ENCODE measurements at regions not wholly inside any gene's neighbourhood (a gene's known extent, or its start where the extent isn't known, plus 50 kb on each side); places are given as distances from the start of the nearest gene placed in this dataset.

DNA sequence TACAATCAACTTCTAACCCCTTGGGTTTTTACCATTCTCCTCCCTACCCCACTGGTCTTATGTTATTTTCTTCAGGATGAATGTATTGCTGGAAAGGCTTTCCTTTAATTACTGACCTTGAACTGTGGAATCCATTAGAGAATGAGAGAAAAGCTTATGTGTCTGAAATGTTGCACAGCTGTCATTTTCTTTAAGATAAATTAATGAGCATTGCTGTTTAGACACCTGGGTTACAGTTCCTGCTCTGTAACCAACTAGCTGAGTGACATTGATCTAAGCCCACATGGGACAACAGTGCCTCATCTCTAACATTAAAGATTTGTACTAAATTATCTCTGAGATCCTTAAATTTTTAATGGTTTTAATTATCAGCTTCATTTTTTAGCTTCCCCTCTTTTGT lies 507.0 kb downstream of the TAF11L14 start:
- in situ Hi-C loops (cut with MboI; ENCODE audit: low sequenced_read_pairs) = no loop called here
- CTCF ChIA-PET = interaction anchor here (1.5 kb wide), 1 partner anchor 925 kb away, joined by 3 read pairs; no protein-coding TSS in a partner anchor

More for the DNA sequence above, 507.0 kb downstream of the TAF11L14 start:
- DNase-seq = no peak
- Histone ChIP-seq H3K4me1 (ENCODE audit: control insufficient read depth, insufficient read depth, low read length) (no peaks in the 10 kb centered on the region), H3K27me3 (ENCODE audit: control insufficient read depth, insufficient read depth, low read length) (no peaks in the 10 kb centered on the region), H2BK120ac (ENCODE audit: low read depth, low read length) (no peak overlapping the region), H3K9me3 (ENCODE audit: control insufficient read depth, insufficient read depth, low read length) (no peaks in the 10 kb centered on the region), H3K9me1 (ENCODE audit: insufficient read depth, low read length) (no peaks in the 10 kb centered on the region), H3K4me2 (ENCODE audit: low read depth, low read length) (no peak overlapping the region), H4K20me1 (ENCODE audit: insufficient read depth, low read length) (no peaks in the 10 kb centered on the region), H2AK5ac (ENCODE audit: low read depth, low read length) (no peak overlapping the region), H3K18ac (ENCODE audit: low read depth, low read length) (no peak overlapping the region), H4K91ac (ENCODE audit: insufficient read depth, low read depth, low read length) (no peak overlapping the region), H2AK9ac (replicated peaks; ENCODE audit: low read depth, low read length, poor library complexity) (no peak overlapping the region), H3K4me3 (ENCODE audit: insufficient read depth, low read depth, low read length) (no peak overlapping the region), H2BK15ac (ENCODE audit: low read depth, low read length) (no peak overlapping the region), H4K5ac (ENCODE audit: low read depth, low read length) (no peak overlapping the region), H3K23ac (ENCODE audit: low read depth, low read length) (no peak overlapping the region), H3K14ac (replicated peaks; ENCODE audit: low read depth, low read length) (no peak overlapping the region), H2BK20ac (ENCODE audit: low read depth, low read length) (no peak overlapping the region), H3K36me3 (ENCODE audit: control insufficient read depth, insufficient read depth, low read length) (no peaks in the 10 kb centered on the region), H3K4ac (ENCODE audit: low read depth, low read length) (no peak overlapping the region), H3K9ac (ENCODE audit: low read depth, low read length) (no peak overlapping the region), H2AFZ (replicated peaks; ENCODE audit: low read length, poor library complexity) (no peak overlapping the region), H3K56ac (ENCODE audit: extremely low read depth, insufficient read depth, low read length) (no peak overlapping the region), H4K8ac (ENCODE audit: low read depth in 2 of 2, low read length in 2 of 2) (no peak overlapping the region), H3K27ac (ENCODE audit: insufficient read depth, low read length) (no peak overlapping the region), H3K79me1 (ENCODE audit: low read depth in 1 of 2, low read length in 2 of 2) (no peaks in the 10 kb centered on the region), H2BK5ac (ENCODE audit: low read depth, low read length, poor library complexity, severe bottlenecking) (no peak overlapping the region)
- POLR2A ChIA-PET (ENCODE audit: unreplicated experiment) = no interaction called here
- TF ChIP-seq RAD21 (IDR thresholded peaks at IDR 0.05; ENCODE audit: low read length) (no peak), FOS (IDR thresholded peaks at IDR 0.05; ENCODE audit: low read depth, low read length) (no peak), CHD1 (IDR thresholded peaks at IDR 0.05; ENCODE audit: low read depth, low read length) (no peak), SMC3 (IDR thresholded peaks at IDR 0.05; ENCODE audit: low read depth, low read length) (no peak), NFE2L2 (IDR thresholded peaks at IDR 0.05; ENCODE audit: low read depth, low read length) (no peak), RFX5 (IDR thresholded peaks at IDR 0.05; ENCODE audit: low read depth, low read length) (no peak), MAZ (IDR thresholded peaks at IDR 0.05; ENCODE audit: borderline replicate concordance, low read depth, low read length) (no peak), BHLHE40 (IDR thresholded peaks at IDR 0.05; ENCODE audit: low read depth, low read length) (no peak), RCOR1 (IDR thresholded peaks at IDR 0.05; ENCODE audit: insufficient replicate concordance, low read length) (no peak), MAFK (IDR thresholded peaks at IDR 0.05; ENCODE audit: low read depth, low read length) (no peak), POLR2A (IDR thresholded peaks at IDR 0.05; ENCODE audit: low read depth, low read length) (no peak), CEBPB (IDR thresholded peaks at IDR 0.05; ENCODE audit: low read depth, low read length) (no peak), MXI1 (IDR thresholded peaks at IDR 0.05; ENCODE audit: borderline replicate concordance, low read depth, low read length) (no peak)
- TF ChIP-seq, protein P1, sequence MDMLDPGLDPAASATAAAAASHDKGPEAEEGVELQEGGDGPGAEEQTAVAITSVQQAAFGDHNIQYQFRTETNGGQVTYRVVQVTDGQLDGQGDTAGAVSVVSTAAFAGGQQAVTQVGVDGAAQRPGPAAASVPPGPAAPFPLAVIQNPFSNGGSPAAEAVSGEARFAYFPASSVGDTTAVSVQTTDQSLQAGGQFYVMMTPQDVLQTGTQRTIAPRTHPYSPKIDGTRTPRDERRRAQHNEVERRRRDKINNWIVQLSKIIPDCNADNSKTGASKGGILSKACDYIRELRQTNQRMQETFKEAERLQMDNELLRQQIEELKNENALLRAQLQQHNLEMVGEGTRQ (IDR thresholded peaks at IDR 0.05; ENCODE audit: low read depth, low read length) = no peak
- TF ChIP-seq, protein P2, sequence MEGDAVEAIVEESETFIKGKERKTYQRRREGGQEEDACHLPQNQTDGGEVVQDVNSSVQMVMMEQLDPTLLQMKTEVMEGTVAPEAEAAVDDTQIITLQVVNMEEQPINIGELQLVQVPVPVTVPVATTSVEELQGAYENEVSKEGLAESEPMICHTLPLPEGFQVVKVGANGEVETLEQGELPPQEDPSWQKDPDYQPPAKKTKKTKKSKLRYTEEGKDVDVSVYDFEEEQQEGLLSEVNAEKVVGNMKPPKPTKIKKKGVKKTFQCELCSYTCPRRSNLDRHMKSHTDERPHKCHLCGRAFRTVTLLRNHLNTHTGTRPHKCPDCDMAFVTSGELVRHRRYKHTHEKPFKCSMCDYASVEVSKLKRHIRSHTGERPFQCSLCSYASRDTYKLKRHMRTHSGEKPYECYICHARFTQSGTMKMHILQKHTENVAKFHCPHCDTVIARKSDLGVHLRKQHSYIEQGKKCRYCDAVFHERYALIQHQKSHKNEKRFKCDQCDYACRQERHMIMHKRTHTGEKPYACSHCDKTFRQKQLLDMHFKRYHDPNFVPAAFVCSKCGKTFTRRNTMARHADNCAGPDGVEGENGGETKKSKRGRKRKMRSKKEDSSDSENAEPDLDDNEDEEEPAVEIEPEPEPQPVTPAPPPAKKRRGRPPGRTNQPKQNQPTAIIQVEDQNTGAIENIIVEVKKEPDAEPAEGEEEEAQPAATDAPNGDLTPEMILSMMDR (conservative IDR thresholded peaks at IDR 0.05; ENCODE audit: low read depth, low read length) = no peak
- TF ChIP-seq, protein P3, sequence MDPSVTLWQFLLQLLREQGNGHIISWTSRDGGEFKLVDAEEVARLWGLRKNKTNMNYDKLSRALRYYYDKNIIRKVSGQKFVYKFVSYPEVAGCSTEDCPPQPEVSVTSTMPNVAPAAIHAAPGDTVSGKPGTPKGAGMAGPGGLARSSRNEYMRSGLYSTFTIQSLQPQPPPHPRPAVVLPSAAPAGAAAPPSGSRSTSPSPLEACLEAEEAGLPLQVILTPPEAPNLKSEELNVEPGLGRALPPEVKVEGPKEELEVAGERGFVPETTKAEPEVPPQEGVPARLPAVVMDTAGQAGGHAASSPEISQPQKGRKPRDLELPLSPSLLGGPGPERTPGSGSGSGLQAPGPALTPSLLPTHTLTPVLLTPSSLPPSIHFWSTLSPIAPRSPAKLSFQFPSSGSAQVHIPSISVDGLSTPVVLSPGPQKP (IDR thresholded peaks at IDR 0.05; ENCODE audit: borderline replicate concordance, low read depth, low read length) = no peak
- dilution Hi-C loops (cut with HindIII; ENCODE audit: low sequenced_read_pairs, unreplicated experiment) (no loop called here), intact Hi-C loops (cut with micrococcal nuclease) (no loop called here)
- no TSS peak for BruUV-seq (replicated peaks)
- ATAC-seq (ENCODE audit: low read depth) = no peak

Measured in IMR-90 (cell line).